CD4-positive, alpha-beta T cell (primary cell): ENCODE measurements at regions not wholly inside any gene's neighbourhood (a gene's known extent, or its start where the extent isn't known, plus 50 kb on each side); places are given as distances from the start of the nearest gene placed in this dataset.
"Not testable (repeated sequence)": the region's sequence is repeated elsewhere in the genome, so short reads cannot be mapped to it uniquely, and the experiment has no call there.

Experiments
- ATAC-seq: fragments of 200-7000 bp; cut with Tn5 transposase; one replicate; pipeline ENCODE4 v1.10.0; 2022; ENCODE audit warnings: mild to moderate bottlenecking; ENCODE audit not compliant: poor library complexity
- CTCF ChIA-PET: fragments of 350-600 bp; sonication (Branson Sonifier 250); formaldehyde crosslinking; loops from one replicate; lab custom pipeline; 2021; ENCODE audit warnings: antibody characterized with exemption, inconsistent platforms; lab: Charles Lee
- POLR2A ChIA-PET: fragments of 350-600 bp; sonication (Branson Sonifier 250); formaldehyde crosslinking; loops from one replicate; lab custom pipeline; 2021; ENCODE audit warnings: antibody characterized with exemption, inconsistent platforms; lab: Charles Lee
- DNase-seq, 14 experiments: peaks; one replicate each; pipeline ENCODE4 v3.0.0-alpha.2; 2013 to 2020; ENCODE audit warnings: mixed read lengths in 2 of 14
- H3K27ac ChIP-seq, 2 donors: one replicate each; pipeline versions ENCODE4 v1.5.1 to v1.7.0; 2013; ENCODE audit warnings: low read length in 2 of 2, low read depth in 1 of 2, mild to moderate bottlenecking in 1 of 2
- H3K27me3 ChIP-seq, 2 experiments: 1 replicate in 1 of 2; 2 replicates in 1 of 2; pipeline versions ENCODE4 v1.6.1 to v1.7.0; 2013; ENCODE audit warnings: low read length in 2 of 2, control low read depth in 1 of 2, mild to moderate bottlenecking in 1 of 2, moderate library complexity in 1 of 2; ENCODE audit not compliant: insufficient read depth in 2 of 2, control insufficient read depth in 1 of 2
- H3K36me3 ChIP-seq: one replicate; pipeline ENCODE4 v1.6.1; 2013; ENCODE audit warnings: low read length, control low read depth; ENCODE audit not compliant: insufficient read depth
- H3K4me1 ChIP-seq: one replicate; pipeline ENCODE4 v1.6.1; 2013; ENCODE audit warnings: low read length, control low read depth; ENCODE audit not compliant: insufficient read depth
- H3K4me3 ChIP-seq: one replicate; pipeline ENCODE4 v1.5.1; 2013; ENCODE audit warnings: mild to moderate bottlenecking, low read length, moderate library complexity
- H3K9me3 ChIP-seq, 2 experiments: 1 replicate in 1 of 2; 2 replicates in 1 of 2; pipeline versions ENCODE4 v1.6.1 to v1.7.0; 2013; ENCODE audit warnings: low read length in 2 of 2, mild to moderate bottlenecking in 2 of 2, control low read depth in 1 of 2, moderate library complexity in 1 of 2; ENCODE audit not compliant: control insufficient read depth in 1 of 2, insufficient read depth in 1 of 2
- H3K27ac Mint-ChIP-seq: one replicate; pipeline ENCODE4 v1.8.0; 2020; ENCODE audit warnings: mixed read lengths
- H3K27me3 Mint-ChIP-seq: one replicate; pipeline ENCODE4 v1.8.0; 2021; ENCODE audit warnings: mixed read lengths
- H3K36me3 Mint-ChIP-seq: one replicate; pipeline ENCODE4 v1.8.0; 2021; ENCODE audit warnings: low read depth, mixed read lengths
- H3K4me1 Mint-ChIP-seq: one replicate; pipeline ENCODE4 v1.8.0; 2021; ENCODE audit warnings: low read depth, mixed read lengths
- H3K4me3 Mint-ChIP-seq: one replicate; pipeline ENCODE4 v1.8.0; 2020; ENCODE audit warnings: mild to moderate bottlenecking, mixed read lengths
- H3K9me3 Mint-ChIP-seq: one replicate; pipeline ENCODE4 v1.8.0; 2020; ENCODE audit warnings: mixed read lengths
- intact Hi-C, 2 experiments: fragments of 100-400 bp; cut with DNase I in 1 of 2; cut with micrococcal nuclease in 1 of 2; formaldehyde crosslinking; loops; one replicate each; pipeline versions ENCODE4 v1.15.1 to v1.9.0; 2023 to 2025; cut with DNase I, micrococcal nuclease
- TF ChIP-seq, protein P1 (sequence below): fragments of 200-600 bp; IDR thresholded peaks from one replicate; pipeline ENCODE4 v1.8.0; 2022; ENCODE audit warnings: antibody characterized with exemption, mild to moderate bottlenecking

DNA sequence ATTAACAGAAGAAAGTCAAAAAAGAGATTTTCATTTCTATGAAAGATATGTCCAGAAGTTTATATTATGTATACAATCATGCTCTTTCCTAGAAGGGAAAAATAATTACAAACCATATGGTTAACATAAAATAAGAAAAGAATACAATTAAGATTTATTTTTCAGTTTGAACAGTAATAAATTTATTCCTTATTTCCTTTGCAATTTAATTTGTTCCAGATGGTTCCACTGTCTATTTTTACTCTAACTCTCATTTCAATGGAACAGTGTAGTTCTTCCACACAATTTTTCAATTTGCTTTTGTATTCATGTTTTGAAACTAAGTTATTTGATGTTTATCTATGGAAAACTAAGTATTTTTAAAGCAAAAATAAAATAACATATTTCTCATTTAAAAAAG is 1026.3 kb downstream of the TAF11L14 start:
- Histone ChIP-seq H3K36me3 (no peaks in the 10 kb centered on the region), H3K9me3 (no peaks in the 10 kb centered on the region), H3K27me3 (no peaks in the 10 kb centered on the region), H3K4me1 (no peaks in the 10 kb centered on the region), H3K4me3 (no peak overlapping the region), H3K27ac (no peak overlapping the region)
- no peak overlapping the region for H3K27ac Mint-ChIP-seq
- ChIA-PET CTCF (interaction anchor here (0.7 kb wide), 1 partner anchor 93 kb away, joined by 3 read pairs; no protein-coding TSS in a partner anchor), POLR2A (no interaction called here)
- no peak overlapping the region for H3K4me3 Mint-ChIP-seq
- H3K36me3 Mint-ChIP-seq, result no peaks in the 10 kb centered on the region
- TF ChIP-seq, protein P1, sequence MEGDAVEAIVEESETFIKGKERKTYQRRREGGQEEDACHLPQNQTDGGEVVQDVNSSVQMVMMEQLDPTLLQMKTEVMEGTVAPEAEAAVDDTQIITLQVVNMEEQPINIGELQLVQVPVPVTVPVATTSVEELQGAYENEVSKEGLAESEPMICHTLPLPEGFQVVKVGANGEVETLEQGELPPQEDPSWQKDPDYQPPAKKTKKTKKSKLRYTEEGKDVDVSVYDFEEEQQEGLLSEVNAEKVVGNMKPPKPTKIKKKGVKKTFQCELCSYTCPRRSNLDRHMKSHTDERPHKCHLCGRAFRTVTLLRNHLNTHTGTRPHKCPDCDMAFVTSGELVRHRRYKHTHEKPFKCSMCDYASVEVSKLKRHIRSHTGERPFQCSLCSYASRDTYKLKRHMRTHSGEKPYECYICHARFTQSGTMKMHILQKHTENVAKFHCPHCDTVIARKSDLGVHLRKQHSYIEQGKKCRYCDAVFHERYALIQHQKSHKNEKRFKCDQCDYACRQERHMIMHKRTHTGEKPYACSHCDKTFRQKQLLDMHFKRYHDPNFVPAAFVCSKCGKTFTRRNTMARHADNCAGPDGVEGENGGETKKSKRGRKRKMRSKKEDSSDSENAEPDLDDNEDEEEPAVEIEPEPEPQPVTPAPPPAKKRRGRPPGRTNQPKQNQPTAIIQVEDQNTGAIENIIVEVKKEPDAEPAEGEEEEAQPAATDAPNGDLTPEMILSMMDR, result no peak
- intact Hi-C loops, result no loop called here
- H3K9me3 Mint-ChIP-seq, result no peaks in the 10 kb centered on the region
- no peaks in the 10 kb centered on the region for H3K27me3 Mint-ChIP-seq
- no peaks in the 10 kb centered on the region for H3K4me1 Mint-ChIP-seq
- DNase-seq (no peak), ATAC-seq (no peak)

DNA sequence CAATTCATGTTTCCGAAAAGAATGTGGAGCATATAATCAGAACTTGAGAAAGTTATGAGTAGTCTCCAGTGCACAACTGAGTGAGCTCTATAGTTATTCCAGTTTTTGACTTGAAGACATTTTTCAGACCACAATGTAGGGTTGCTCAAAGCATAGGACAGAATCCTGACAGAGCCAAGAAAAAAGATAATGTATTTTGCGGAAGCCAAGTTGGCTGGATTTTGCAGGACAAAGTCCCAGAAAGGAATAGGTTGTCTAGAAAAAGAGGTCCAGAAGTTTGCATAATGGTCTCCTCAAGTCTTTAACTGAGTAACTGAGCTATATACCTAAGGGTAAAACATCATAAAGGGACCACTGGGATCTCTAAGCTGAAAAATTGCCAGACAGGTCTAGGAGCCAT is 1028.0 kb downstream of the TAF11L14 start:
- H3K4me3 ChIP-seq, result no peak overlapping the region
- H3K9me3 Mint-ChIP-seq, result no peaks in the 10 kb centered on the region
- DNase-seq (no peak), ATAC-seq (no peak)
- H3K9me3 ChIP-seq, result no peaks in the 10 kb centered on the region
- H3K36me3 Mint-ChIP-seq, result no peaks in the 10 kb centered on the region
- no peaks in the 10 kb centered on the region for H3K4me1 Mint-ChIP-seq
- POLR2A ChIA-PET, result no interaction called here
- no peaks in the 10 kb centered on the region for H3K36me3 ChIP-seq
- no peaks in the 10 kb centered on the region for H3K4me1 ChIP-seq
- H3K27ac ChIP-seq, result no peak overlapping the region
- intact Hi-C loops, result no loop called here
- H3K27me3 Mint-ChIP-seq, result no peaks in the 10 kb centered on the region
- no peak overlapping the region for H3K27ac Mint-ChIP-seq
- H3K27me3 ChIP-seq, result no peaks in the 10 kb centered on the region
- TF ChIP-seq, protein P1, result no peak
- no peak overlapping the region for H3K4me3 Mint-ChIP-seq
- CTCF ChIA-PET, result no interaction called here

DNA sequence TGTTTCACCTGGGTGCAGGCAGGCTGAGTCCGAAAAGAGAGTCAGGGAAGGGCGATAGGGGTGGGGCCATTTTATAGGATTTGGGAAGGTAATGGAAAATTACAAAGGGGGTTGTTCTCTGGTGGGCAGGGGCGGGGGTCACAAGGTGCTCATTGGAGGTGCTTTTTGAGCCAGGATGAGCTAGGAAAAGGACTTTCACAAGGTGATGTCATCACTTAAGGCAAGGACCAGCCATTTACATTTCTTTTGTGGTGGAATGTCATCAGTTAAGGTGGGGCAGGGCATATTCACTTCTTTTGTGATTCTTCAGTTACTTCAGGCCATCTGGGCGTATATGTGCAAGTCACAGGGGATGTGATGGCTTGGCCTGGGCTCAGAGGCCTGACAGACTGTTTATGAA is 1040.0 kb downstream of the TAF11L14 start:
- H3K4me3 ChIP-seq, H3K27ac Mint-ChIP-seq, POLR2A ChIA-PET, H3K27me3 ChIP-seq, H3K36me3 Mint-ChIP-seq, H3K4me1 ChIP-seq, H3K9me3 Mint-ChIP-seq, DNase-seq, H3K4me3 Mint-ChIP-seq, H3K4me1 Mint-ChIP-seq, intact Hi-C loops, H3K27ac ChIP-seq, H3K36me3 ChIP-seq, CTCF ChIA-PET, ATAC-seq, H3K9me3 ChIP-seq, H3K27me3 Mint-ChIP-seq: not testable (repeated sequence)

DNA sequence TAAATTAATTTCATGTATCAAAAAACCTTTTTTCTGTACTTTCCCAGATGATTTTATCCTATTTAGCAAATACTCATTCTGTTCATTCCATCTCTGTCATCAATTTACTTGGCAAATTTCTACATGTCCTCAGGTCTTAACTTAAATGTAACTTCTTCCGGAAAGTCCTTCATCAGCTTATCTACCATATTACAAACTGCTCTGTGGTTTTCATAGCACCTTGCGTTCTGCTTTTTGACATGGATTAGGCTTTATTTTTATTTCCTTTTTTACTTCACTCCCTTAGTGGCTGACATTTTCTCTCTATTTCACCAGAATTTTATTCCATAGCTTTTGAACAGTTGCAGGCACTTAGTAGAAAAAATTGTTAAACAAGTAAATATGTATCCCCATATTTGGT is 1040.8 kb downstream of the TAF11L14 start:
- DNase-seq (no peak), ATAC-seq (no peak)
- ChIA-PET CTCF (no interaction called here), POLR2A (no interaction called here)
- intact Hi-C loops, result no loop called here
- no peak overlapping the region for H3K27ac ChIP-seq
- no peaks in the 10 kb centered on the region for H3K4me1 ChIP-seq
- H3K27me3 ChIP-seq, result no peaks in the 10 kb centered on the region
- no peaks in the 10 kb centered on the region for H3K9me3 Mint-ChIP-seq
- H3K36me3 ChIP-seq, result no peaks in the 10 kb centered on the region
- H3K9me3 ChIP-seq, result no peaks in the 10 kb centered on the region
- no peaks in the 10 kb centered on the region for H3K27me3 Mint-ChIP-seq
- no peaks in the 10 kb centered on the region for H3K36me3 Mint-ChIP-seq
- no peak overlapping the region for H3K27ac Mint-ChIP-seq
- H3K4me3 ChIP-seq, result no peak overlapping the region
- no peaks in the 10 kb centered on the region for H3K4me1 Mint-ChIP-seq
- no peak overlapping the region for H3K4me3 Mint-ChIP-seq
- TF ChIP-seq, protein P1, result no peak
